ENCODE measurements at regions not wholly inside any gene's neighbourhood (a gene's known extent, or its start where the extent isn't known, plus 50 kb on each side); places are given as distances from the start of the nearest gene placed in this dataset.

DNA sequence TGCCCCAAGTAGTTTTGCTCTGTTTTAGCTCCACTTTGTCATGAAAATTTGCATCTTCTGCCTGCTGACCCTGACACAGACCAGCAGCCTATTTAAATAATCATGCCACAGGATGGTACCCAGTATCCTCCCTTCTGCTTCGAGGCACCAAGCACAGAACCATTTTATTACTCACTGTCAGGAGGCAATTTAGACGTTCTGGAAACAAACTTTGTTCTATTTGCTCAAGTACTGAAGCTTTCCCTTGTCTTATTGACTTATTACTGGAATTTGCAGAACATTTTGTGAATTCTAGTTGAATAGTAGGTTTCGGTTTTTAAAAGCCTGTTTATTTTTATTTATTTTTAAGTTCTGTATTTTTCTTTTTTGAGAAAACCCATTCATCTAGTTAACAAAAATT lies 279.6 kb upstream of the GADL1 start:
- intact Hi-C loops (cut with micrococcal nuclease) (no loop called here), dilution Hi-C loops (cut with MboI; ENCODE audit: extremely low pct_ligation_motif_present, low sequenced_read_pairs) (no loop called here)
- ChIA-PET CTCF (interaction anchor here (1.0 kb wide), 1 partner anchor 40 kb away, joined by 3 read pairs; no protein-coding TSS in a partner anchor), POLR2A (no interaction called here)
- H3K27ac ChIP-seq (ENCODE audit: insufficient read depth, low read depth, low read length): no peak overlapping the region
- H3K27me3 ChIP-seq (ENCODE audit: control insufficient read depth in 2 of 2, insufficient read depth in 2 of 2, low read length in 2 of 2): no peaks in the 10 kb centered on the region
- FAIRE-seq (no peak), DNase-seq (ENCODE audit: low read depth, low spot score) (no peak)
- H3K9me1 ChIP-seq (replicated peaks; ENCODE audit: control insufficient read depth, extremely low read depth, insufficient read depth, low read length): no peaks in the 10 kb centered on the region
- H3K79me2 ChIP-seq (ENCODE audit: control insufficient read depth, insufficient read depth, low read length): no peaks in the 10 kb centered on the region
- H4K20me1 ChIP-seq (replicated peaks; ENCODE audit: control insufficient read depth, extremely low read depth, insufficient read depth, low read length): no peaks in the 10 kb centered on the region
- BruUV-seq (replicated peaks): no TSS peak
- H3K36me3 ChIP-seq (ENCODE audit: control insufficient read depth in 2 of 2, extremely low read depth in 1 of 2, insufficient read depth in 2 of 2, low read length in 2 of 2): no peaks in the 10 kb centered on the region
- TF ChIP-seq EZH2 (IDR thresholded peaks at IDR 0.05; ENCODE audit: borderline replicate concordance, low read depth, low read length, severe bottlenecking): no peak
- TF ChIP-seq POLR2AphosphoS5 (IDR thresholded peaks at IDR 0.05; ENCODE audit: insufficient read depth, low read depth, low read length): no peak
- no peak for TF ChIP-seq FOS (IDR thresholded peaks at IDR 0.05; ENCODE audit: borderline replicate concordance, insufficient read depth, low read length)
- TF ChIP-seq MYC (IDR thresholded peaks at IDR 0.05; ENCODE audit: low read depth, low read length): no peak
- TF ChIP-seq GATA2 (IDR thresholded peaks at IDR 0.05; ENCODE audit: insufficient read depth, insufficient read length, low read depth, low read length): no peak
- no peak for TF ChIP-seq JUN (IDR thresholded peaks at IDR 0.05; ENCODE audit: borderline replicate concordance, insufficient read depth, insufficient read length, low read depth)
- no peak for TF ChIP-seq MAX (IDR thresholded peaks at IDR 0.05; ENCODE audit: insufficient read depth, insufficient read length)
- H3K4me3 ChIP-seq (replicated peaks in 1 of 3; ENCODE audit: insufficient read depth in 1 of 3, low read depth in 1 of 3, low read length in 3 of 3): no peak overlapping the region
- no peaks in the 10 kb centered on the region for H3K9me3 ChIP-seq (replicated peaks; ENCODE audit: control insufficient read depth, insufficient read depth, low read length)
- H3K4me2 ChIP-seq (ENCODE audit: insufficient read depth, low read length): no peak overlapping the region
- H3K4me1 ChIP-seq (ENCODE audit: control insufficient read depth, extremely low read depth, insufficient read depth, low read length): no peaks in the 10 kb centered on the region
- H3K9ac ChIP-seq (replicated peaks; ENCODE audit: extremely low read depth, insufficient read depth, low read length): no peak overlapping the region
- H2AFZ ChIP-seq (ENCODE audit: low read depth, low read length): no peak overlapping the region

DNA sequence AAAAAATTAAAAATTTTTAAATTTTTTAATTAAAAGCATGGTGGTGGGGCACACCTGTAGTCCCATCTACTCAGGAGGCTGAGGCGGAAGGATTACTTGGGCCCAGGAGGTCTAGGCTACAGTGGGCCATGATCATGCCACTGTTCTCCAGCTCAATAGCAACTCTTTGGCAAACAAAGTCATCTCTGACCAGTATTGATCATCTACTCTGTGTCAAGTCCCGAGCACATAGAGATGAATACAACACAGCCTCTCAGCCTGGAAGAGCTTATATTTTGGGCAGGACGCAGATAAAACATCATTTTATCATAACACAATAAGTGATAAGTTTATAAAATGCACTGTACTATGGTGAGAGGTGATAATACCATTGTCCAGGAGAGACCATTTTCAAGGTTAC lies 281.6 kb upstream of the GADL1 start:
- H4K20me1 ChIP-seq (replicated peaks; ENCODE audit: control insufficient read depth, extremely low read depth, insufficient read depth, low read length): no peaks in the 10 kb centered on the region
- no peak for FAIRE-seq
- no peaks in the 10 kb centered on the region for H3K36me3 ChIP-seq (ENCODE audit: control insufficient read depth in 2 of 2, extremely low read depth in 1 of 2, insufficient read depth in 2 of 2, low read length in 2 of 2)
- dilution Hi-C loops (cut with MboI; ENCODE audit: extremely low pct_ligation_motif_present, low sequenced_read_pairs): no loop called here
- no peak overlapping the region for H3K4me2 ChIP-seq (ENCODE audit: insufficient read depth, low read length)
- TF ChIP-seq POLR2AphosphoS5 (IDR thresholded peaks at IDR 0.05; ENCODE audit: insufficient read depth, low read depth, low read length) (no peak), GATA2 (IDR thresholded peaks at IDR 0.05; ENCODE audit: insufficient read depth, insufficient read length, low read depth, low read length) (no peak)
- CTCF ChIA-PET: no interaction called here
- POLR2A ChIA-PET: no interaction called here
- H3K27ac ChIP-seq (ENCODE audit: insufficient read depth, low read depth, low read length): no peak overlapping the region
- H3K9me3 ChIP-seq (replicated peaks; ENCODE audit: control insufficient read depth, insufficient read depth, low read length): no peaks in the 10 kb centered on the region
- no peak for DNase-seq (ENCODE audit: low read depth, low spot score)
- H3K4me3 ChIP-seq (replicated peaks in 1 of 3; ENCODE audit: insufficient read depth in 1 of 3, low read depth in 1 of 3, low read length in 3 of 3): no peak overlapping the region
- no peaks in the 10 kb centered on the region for H3K79me2 ChIP-seq (ENCODE audit: control insufficient read depth, insufficient read depth, low read length)
- H3K27me3 ChIP-seq (ENCODE audit: control insufficient read depth in 2 of 2, insufficient read depth in 2 of 2, low read length in 2 of 2): no peaks in the 10 kb centered on the region
- H3K9me1 ChIP-seq (replicated peaks; ENCODE audit: control insufficient read depth, extremely low read depth, insufficient read depth, low read length): no peaks in the 10 kb centered on the region
- no peak overlapping the region for H2AFZ ChIP-seq (ENCODE audit: low read depth, low read length)
- no peak overlapping the region for H3K9ac ChIP-seq (replicated peaks; ENCODE audit: extremely low read depth, insufficient read depth, low read length)
- BruUV-seq (replicated peaks): no TSS peak
- H3K4me1 ChIP-seq (ENCODE audit: control insufficient read depth, extremely low read depth, insufficient read depth, low read length): no peaks in the 10 kb centered on the region
- intact Hi-C loops (cut with micrococcal nuclease): no loop called here

All from endothelial cell of umbilical vein (primary cell).